Testis (tissue), 2 donors: ENCODE measurements at regions not wholly inside any gene's neighbourhood (a gene's known extent, or its start where the extent isn't known, plus 50 kb on each side); places are given as distances from the start of the nearest gene placed in this dataset.

Experiments
- CTCF ChIP-seq, 3 experiments: fragments of 450-650 bp in 2 of 3; fragments of 200-600 bp in 1 of 3; sonication (generic) in 1 of 3; IDR thresholded peaks; one replicate each; pipeline ENCODE4 v1.5.1; 2016 to 2019; ENCODE audit warnings: antibody characterized with exemption in 3 of 3, mild to moderate bottlenecking in 2 of 3, moderate library complexity in 1 of 3
- POLR2A ChIP-seq: fragments of 450-650 bp; IDR thresholded peaks from one replicate; pipeline ENCODE4 v1.6.1; 2017; ENCODE audit warnings: antibody characterized with exemption, mild to moderate bottlenecking, moderate library complexity

- TF ChIP-seq CTCF (IDR thresholded peaks at IDR 0.05) (no peak), POLR2A (no peak)
Measured at GRCh38 chr16:74184839-74185238, 111.8 kb upstream of the PSMD7 start.
